CD4-positive, alpha-beta T cell treated with Interleukin-21 for 1 hour (primary cell): ENCODE measurements at regions not wholly inside any gene's neighbourhood (a gene's known extent, or its start where the extent isn't known, plus 50 kb on each side); places are given as distances from the start of the nearest gene placed in this dataset.
"Not testable (repeated sequence)": the region's sequence is repeated elsewhere in the genome, so short reads cannot be mapped to it uniquely, and the experiment has no call there.

Experiments used
- DNase-seq: peaks from one replicate; pipeline ENCODE4 v3.0.0-alpha.2; 2020

DNA sequence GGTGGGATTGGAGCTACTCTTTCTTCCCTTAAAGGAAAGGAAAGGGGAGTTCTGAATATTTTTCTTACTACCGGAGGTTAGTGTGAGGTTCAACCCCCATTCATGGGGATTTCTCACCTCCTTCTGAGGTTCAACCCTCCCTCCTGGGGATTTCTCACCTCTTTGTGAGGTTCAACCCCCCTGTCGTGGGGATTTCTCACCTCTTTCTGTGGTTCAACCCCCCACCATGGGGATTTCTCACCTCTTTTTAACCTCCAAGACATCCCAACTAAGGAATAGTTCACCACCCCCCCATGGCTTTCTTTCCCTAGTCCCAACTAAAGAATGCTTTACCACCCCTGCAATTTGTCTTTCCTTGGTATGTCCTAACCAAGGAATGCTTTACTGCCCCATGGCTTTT lies 520.3 kb downstream of the EDEM1 start:
- no peak for DNase-seq

DNA sequence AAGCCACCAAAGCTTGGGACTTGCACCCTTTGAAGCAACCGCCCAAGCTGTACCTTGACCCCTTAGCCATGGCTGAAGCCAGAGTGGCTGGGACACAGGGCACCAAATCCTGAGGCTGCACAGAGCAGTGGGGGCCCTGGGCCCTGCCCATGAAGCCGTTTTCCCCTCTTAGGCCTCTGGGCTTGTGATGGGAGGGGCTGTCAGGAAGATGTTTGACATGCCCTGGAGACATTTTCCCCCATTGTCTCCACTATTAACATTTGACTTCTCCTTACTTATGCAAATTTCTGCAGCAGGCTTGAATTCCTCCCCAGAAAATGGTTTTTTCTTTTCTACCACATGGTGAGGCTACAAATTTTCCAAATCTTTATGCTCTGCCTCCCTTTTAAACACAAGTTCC lies 522.2 kb downstream of the EDEM1 start:
- DNase-seq: no peak

DNA sequence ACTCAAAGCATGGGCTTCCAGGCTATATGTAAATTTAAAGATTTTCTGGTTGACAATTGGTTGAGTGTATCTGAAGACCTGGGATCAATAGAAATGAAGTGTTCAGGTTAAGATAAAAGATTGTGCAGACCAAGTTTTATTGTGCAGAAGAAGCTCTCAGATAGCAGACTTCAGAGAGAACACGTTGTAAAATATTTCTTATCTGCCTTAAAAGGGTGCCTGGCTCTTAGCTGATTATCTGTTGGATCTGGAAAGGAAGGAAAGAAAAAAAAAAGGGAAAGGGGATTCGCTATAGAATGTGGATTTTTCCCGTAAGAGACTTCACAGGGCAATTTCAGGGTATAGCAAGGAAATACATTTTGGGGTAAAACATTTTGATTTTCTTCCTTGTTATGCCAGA lies 523.2 kb downstream of the EDEM1 start:
- no peak for DNase-seq

DNA sequence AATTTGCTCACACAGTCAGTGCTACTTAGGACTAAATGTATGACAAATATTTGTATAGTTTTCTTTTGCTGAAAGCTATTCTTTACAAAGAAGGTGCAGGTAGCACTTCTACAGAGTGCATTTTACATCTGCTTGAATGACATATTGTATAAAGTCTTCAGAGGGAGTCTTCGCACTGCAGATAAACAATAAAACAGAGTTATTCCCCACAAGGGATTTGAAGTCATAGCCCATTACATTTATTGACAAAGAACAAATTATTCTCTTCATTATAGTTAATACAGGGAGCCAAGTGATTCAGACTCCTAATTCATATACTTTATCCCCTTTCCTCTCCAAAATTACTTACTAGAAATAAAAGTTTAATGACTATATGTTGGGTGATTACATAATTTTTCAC lies 529.7 kb downstream of the EDEM1 start:
- no peak for DNase-seq

DNA sequence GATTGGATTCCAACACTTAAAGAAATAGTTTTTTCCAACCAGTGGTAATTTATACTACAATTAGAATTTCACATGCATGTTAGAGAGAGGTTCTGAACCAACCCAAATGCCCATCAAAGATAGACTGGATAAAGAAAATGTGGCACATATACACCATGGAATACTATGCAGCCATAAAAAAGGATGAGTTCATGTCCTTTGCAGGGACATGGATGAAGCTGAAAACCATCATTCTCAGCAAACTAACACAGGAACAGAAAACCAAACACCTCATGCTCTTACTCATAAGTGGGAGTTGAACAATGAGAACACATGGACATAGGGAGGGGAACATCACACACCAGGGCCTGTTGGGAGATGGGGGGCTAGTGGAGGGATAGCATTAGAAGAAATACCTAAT lies 532.2 kb downstream of the EDEM1 start:
- DNase-seq: not testable (repeated sequence)

DNA sequence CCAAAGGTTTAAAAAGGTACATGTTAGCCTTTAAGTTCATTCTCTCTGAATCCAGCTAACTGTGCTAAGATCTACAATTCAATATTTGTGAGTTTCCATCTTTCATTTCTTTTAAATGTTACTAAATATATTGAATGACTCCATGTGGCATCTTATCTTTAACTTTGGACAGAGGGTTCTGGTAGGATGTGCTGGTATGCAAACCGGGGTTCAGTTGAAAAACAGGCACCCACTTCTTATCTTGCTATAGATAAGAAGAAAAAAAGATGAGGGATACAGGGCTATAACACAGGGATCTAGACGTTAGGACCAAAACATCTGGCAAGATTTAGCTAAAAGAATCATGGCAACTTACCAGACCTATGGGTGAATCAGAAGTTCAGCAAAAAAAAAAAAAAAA lies 538.3 kb downstream of the EDEM1 start:
- DNase-seq: no peak

DNA sequence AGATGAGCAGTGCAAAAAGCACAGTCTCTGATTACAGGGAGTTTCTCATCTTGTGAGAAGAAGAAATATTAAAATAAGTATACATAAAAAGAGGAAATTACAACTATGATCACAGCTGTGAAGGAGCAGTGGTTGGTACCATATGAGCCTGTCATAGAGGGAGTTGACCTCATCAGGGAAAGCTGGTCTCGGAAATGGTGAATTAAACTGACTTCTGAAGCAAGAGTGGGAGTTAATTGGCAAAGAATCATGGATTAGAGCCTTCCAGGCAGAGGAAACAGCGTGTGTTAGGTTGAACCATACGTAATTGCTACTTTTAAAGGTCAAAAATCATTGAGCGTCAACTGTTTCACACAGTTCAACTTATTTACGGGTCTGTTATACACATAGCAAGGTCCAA lies 539.1 kb downstream of the EDEM1 start:
- no peak for DNase-seq

DNA sequence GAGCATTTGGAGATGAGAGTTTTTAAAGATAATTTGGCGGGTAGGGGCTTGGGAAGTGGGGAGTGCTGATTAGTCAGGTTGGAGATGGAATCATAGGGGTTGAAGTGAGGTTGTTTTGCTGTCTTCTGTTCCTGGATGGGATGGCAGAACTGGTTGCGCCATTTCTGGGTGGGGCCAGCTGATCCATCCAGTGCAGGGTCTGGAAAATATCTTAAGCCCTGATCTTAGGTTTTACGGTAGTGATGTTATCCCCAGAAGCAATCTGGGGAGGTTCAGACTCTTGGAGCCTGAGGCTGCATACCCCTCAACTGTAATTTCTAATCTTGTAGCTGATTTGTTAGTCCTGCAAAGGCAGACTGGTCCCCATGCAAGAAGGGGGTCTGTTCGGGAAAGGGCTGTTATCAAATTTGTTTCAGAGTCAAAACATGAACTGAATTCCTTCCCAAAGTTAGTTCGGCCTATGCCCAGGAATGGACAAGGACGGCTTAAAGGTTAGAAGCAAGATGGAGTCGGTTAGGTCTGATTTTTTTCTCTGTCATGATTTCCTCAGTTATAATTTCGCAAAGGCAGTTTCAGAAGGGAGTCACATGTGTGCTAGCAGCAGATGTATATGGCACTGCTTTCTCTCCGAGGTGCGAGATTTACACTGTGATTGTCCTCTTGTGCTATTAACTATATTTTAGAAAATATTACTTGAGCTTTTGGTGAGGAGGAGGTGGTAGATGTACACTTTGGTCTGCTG lies 540.4 kb downstream of the EDEM1 start:
- no peak for DNase-seq

DNA sequence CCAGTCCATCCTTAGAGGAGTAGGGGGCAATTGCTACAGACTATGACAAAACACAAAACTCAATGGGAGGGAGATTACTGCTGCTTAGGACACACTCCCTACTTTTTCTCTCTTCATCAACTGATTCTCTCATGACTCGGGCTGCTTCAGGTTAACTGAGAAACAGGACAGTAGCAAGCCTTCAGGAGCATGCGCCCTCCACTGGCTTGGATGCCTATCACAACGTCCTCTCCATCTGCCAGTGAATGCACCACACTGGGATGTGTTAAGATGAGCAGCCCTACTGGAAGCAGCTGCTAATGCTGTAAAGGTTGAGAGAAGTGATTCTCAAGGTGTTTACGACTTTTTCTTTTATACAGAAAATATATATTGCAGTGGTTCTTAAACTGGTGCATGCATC lies 542.3 kb downstream of the EDEM1 start:
- DNase-seq: no peak

DNA sequence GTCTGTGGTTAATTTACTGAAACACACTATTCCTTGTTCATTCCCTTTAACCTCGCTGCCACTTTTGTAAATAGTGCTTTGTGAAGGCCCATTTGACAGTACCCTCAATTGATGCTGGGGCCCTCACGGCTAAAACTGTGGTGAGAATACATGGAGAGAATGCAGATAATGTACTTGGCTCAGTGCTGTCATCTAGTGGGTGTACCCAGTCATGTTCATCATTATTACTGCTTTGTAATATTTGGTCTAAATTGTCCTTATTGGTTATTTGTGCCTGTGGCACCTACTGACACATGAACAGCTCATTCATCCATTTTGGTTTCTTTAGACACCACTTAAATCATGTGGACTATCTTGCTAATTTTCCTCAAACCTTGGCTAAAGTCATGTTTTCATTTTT lies 543.6 kb downstream of the EDEM1 start:
- no peak for DNase-seq

DNA sequence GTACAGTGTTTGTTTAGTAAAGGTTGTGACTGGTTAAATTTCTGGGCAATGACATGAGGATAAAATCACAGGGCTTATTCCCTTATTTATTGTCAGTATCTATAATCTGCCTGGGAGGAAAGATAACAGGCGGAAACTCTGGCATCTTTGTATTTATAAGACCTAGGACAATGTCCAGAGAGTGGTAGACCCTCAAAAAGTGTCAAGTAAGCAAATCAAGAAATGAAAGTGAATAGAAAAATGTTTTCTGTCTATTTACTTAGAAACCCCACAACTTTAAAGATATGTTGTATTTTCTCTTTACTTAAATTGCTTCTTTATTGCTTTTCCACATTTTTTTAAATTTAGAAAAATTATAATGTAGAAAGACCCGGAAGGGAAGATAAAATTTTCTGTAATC lies 544.6 kb downstream of the EDEM1 start:
- no peak for DNase-seq

DNA sequence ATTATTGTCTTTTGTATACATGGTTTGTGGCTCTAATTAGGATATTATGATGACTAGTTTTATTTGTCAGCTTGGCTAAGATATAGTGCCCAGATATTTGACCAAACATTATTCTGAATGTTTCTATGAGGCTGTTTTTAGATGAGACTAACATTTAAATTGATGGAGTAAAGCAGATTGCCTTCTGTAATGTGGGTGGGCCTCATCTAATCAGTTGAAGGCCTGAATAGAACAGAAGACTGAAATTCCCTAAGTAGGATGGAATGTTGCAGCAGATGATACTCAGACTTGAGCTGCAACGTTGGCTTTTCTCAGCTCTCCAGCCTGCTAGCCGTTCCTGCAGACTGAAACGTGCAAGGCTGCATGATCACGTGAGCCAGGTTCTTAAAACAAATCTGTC lies 546.5 kb downstream of the EDEM1 start:
- no peak for DNase-seq

DNA sequence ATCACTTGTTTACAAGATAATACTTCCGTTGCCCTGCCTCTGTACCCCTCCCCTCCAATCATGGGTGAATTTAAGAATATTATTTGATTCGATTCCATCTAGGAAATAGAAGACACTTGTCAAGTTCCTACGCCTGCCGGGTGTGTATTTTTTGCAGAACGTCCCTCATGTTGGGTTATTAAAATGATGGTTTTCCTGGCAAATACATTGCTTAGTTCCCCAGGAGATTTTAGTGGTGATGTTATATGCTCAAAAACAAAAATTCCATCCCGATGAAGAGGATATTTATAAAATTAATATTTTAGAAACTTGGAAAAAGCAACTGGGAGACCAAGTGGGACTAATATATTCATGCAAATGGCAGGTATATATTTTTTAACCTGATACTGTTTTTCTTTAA lies 548.4 kb downstream of the EDEM1 start:
- no peak for DNase-seq

DNA sequence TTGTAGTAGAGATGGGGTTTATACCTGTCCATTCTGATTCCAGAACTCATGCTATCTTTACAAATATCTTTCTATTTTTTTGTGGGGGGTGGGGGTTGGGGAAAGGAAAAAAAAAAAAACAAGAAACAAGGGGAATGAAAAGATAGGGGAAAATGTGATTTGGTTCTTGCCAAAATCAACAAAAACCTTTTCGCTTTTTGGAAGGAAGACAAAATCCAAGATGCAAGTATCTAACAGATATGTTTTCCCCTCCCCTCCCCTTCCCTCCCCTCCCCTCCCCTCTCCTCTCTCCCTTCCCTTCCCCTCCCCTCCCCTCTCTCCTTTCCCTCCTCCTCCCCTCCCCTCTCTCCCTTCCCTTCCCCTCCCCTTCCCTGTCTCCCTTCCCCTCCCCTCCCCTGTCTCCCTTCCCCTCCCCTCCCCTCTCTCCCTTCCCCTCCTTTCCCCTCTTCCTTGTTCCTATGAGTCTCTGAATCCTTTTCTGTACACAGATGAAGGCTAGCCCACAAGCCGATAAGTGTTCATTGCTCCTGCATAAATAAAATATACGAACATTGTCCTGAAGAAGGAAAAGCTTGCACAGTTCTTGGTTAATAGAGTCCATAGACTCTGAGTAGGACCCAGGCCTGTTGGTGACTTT lies 551.9 kb downstream of the EDEM1 start:
- DNase-seq: no peak

DNA sequence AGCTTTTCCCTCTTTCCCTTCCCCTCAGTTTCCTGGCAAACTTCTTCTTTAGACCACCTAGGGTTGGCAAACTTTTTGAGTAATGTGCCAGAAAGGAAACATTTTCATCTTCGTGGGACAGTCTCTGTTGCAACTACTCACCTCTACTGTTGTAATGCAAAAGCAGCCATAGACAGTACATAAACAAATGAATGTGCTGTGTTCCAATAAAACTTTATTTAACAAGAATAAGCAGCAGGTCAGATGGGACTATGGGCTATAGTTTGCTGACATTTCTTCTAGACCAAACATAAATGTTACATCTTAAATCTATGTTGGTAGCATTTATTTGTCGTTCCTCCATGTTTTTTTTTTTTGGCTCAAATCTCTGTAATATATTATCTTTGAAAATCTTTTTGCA lies 552.4 kb downstream of the EDEM1 start:
- DNase-seq: no peak

DNA sequence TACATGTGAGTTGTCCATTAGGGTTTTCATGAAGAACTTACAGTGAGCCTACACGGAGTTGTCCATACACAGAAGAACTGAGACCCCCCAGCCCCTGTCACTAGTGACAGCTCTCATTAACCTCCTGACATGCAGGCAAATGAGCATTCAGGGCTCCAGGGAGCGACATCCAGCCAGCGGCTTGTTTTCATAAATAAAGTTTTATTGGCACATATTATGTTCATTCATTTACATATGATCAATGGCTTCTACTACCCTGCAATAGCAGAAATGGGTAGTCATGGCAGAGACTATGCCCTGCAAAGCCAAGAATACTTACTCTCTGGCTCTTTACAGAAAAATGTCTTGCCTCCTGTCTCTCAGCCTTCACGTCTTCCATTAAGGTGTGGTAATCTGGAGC lies 553.5 kb downstream of the EDEM1 start:
- DNase-seq: no peak

DNA sequence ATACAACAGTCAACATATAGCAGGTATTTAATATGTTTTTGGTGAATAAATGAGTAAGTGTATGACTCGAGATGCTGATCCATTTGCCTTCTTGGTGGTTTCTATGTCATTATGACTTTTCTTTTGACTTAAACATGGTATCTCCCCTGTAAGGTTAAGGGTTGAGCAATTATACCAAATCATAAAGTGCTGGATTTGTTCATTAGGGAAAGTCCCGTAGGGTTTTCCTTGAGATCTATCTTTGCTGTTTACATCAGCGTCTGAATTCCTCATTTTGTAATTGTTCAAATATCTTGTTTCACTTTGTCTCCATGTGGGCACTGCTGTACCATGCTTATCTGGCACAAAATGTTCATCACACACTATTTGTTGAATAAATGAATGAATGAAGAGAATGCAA lies 562.6 kb downstream of the EDEM1 start:
- DNase-seq: no peak

DNA sequence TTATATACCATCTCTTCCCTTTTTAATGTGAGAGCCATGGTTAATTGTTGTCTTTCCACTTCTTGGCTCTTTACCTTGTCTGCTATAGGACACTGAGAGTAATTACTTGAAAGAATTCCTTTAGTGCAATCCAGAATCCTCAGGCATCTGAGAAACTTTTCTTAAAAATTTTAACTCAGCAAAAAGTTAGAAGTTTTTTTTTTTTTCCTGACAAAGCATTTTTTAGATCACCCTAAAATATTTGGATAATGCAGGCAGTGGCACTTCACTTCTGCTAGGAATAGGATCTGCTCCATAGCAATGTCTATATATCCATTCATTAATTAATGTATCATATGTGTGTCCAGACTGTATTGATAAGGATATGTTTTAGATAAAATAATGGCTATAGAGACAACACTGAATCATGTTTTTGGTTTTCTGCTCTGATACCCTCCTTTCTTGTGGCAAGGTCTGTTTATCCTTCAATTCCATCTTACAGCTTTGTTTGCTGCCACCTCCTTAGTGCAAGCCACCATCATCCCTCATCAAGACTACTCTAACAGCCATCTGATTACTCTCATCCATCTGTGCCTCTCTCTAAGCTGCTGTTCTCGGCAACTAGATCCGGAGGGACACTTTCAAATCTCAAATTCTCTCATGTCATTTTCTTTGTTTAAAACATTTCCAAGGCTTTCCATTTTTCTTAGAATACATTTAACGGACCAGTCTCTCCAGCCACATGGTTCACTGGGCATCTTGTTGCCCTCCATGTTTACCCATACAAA lies 563.5 kb downstream of the EDEM1 start:
- DNase-seq: no peak

DNA sequence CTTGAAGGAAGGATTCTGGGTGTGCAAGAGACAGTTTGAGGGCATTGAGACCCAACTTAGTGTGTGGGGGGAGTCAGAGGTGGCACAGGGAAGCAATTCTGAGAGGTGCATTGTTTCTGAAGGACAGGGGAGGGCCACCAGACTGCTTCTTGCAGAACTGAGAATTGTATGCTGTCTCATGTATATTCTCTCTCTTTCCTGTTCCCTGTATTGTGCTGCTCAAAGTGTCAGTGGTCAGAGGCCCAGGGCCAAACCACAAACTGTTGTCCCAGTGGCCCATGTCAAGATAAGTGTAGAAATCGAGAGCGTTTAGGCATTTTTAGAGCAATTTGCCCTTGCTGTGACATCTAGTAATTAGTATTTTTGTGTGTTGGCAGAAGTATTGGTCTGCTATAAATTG lies 567.1 kb downstream of the EDEM1 start:
- no peak for DNase-seq

DNA sequence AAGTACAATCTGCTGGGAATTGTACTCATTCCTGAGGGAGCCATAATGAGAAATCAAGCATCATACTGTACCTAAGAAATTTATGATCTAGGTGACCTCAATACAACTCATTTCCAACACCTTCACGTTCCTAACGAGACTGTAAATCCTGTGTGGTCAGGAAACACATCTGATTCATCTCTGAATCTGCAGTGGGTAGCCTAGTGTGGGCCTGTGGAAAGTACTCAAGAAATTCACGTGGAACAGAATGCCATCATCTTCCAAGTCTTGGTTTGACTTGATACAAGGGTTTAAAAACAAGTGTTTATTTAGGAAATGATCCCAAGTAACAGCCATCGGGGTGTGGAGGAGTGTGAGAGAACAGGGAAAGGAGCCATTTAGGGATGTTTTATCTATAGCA lies 568.9 kb downstream of the EDEM1 start:
- DNase-seq: no peak

DNA sequence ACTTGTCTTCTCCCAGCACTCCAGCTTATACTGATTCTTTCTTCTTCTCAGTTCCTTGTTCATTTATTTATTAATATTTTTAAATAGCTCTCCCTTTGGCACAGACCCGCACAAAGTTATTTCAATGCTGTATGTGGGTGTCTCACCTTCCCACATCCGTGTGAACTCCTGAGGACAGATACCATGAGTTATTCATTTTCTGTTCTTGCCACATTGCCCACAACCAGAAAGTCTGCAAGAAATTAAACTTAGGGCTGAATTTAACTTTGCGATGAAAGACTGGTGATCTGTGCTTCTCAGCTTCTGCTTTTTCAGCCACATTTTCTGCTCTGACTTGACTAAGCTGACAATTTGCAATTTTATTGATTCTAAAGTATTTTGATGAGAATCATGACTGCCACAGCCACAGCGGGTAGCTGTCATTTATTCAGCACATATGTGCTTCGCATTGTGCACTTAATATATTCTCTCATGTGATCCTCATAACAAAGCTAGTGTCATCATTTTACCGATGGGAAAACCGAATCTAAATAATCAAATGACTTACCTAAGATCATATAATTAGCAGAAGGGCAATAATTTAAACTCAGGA lies 569.8 kb downstream of the EDEM1 start:
- DNase-seq: no peak

DNA sequence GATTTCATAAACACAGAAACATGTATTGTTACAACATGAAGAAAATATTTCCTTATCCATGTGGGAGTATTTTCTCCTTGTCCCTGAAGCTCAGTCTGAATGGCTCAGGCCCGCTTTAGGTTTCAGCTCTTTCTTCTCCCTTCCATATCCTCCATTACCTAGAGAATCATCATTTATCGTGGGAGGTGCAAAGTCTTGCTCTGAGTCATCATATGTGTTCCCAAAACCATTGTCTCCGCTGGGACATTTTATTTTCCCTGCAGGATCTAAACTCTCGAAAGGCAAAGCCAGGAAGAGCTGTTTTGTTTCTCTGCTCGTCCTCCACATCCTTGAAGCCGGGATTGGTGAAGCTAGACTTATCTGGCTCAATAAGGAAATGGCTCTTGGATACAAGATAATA lies 571.2 kb downstream of the EDEM1 start:
- no peak for DNase-seq

DNA sequence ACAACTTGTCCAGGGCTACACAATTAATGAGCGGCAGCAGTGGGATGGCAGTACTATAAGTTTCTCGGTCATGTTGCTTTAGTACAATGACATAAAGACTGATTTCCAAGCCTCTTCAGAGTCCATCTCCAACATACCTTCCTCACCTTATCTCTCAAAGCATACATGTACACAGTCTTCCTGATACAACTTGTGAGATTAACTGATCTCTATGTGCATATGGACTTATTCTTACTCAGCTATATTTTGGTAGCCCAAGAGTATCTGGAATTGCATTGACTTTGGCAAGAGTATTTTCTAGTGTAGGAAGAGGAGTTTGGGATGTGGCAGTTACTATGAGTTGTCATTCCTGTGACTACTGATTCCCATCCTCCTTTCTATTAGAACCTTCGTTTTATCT lies 575.0 kb downstream of the EDEM1 start:
- DNase-seq: no peak

DNA sequence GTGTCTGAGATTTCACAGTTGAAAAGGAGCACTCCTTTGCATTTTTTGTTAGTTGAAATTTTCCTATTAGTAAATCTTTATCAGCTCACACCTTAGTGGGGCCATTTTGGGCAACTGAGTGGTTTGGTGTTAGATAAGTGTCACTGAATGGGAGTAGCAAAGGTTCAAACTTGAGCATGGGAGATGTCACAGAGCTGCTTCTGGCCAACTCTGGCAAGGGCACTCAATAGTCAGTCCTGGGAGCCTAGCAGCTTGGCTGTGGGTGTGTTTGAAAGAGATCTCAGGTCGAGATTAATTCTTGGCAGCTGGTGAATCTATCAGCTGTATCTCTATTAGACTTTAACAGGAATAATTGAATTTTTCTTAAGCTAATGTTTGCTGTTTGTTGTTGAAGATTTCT lies 579.3 kb downstream of the EDEM1 start:
- no peak for DNase-seq
